ENCODE measurements at regions not wholly inside any gene's neighbourhood (a gene's known extent, or its start where the extent isn't known, plus 50 kb on each side); places are given as distances from the start of the nearest gene placed in this dataset.

GRCh38 chr6:82740072-82740471 lies 325.6 kb downstream of the UBE3D start:
- TF ChIP-seq CTCF (IDR thresholded peaks at IDR 0.05) (no peak), POLR2A (IDR thresholded peaks at IDR 0.05) (no peak)

Data from right lobe of liver (tissue), 4 donors.